K562 (cell line): ENCODE measurements at regions not wholly inside any gene's neighbourhood (a gene's known extent, or its start where the extent isn't known, plus 50 kb on each side); places are given as distances from the start of the nearest gene placed in this dataset.

Source experiments
- CREBBP ChIP-seq: IDR thresholded peaks from one replicate; pipeline ENCODE4 v1.6.1; 2012; ENCODE audit warnings: low read depth, mild to moderate bottlenecking, control low read depth, inconsistent platforms, low read length
- CTCF ChIP-seq, 3 experiments: IDR thresholded peaks in 2 of 3; conservative IDR thresholded peaks in 1 of 3; 2 replicates each; pipeline ENCODE4 v1.5.1; 2011 to 2012; ENCODE audit warnings: low read length in 3 of 3, mild to moderate bottlenecking in 3 of 3, control low read depth in 2 of 3, improper control_type of control experiment in 1 of 3, inconsistent platforms in 1 of 3, low read depth in 1 of 3, mixed read lengths in 1 of 3, moderate library complexity in 1 of 3; ENCODE audit not compliant: insufficient read depth in 2 of 3
- MAZ ChIP-seq, 2 experiments: fragments of 450-650 bp in 1 of 2; sonication (generic) in 1 of 2; formaldehyde crosslinking; IDR thresholded peaks in 1 of 2; conservative IDR thresholded peaks in 1 of 2; 2 replicates each; pipeline versions ENCODE4 v1.4.0 to v1.5.0; 2020; ENCODE audit warnings: mild to moderate bottlenecking in 1 of 2, missing genetic modification reagents in 1 of 2
- RCOR1 ChIP-seq, 2 experiments: IDR thresholded peaks; 2 replicates each; pipeline ENCODE4 v1.6.1; 2012; ENCODE audit warnings: low read depth in 2 of 2, low read length in 2 of 2, borderline replicate concordance in 1 of 2, improper control_type of control experiment in 1 of 2
- SPI1 ChIP-seq: IDR thresholded peaks from 2 replicates; pipeline ENCODE4 v1.6.1; 2011; ENCODE audit warnings: low read depth, low read length, control low read depth, borderline replicate concordance
- ZNF780A ChIP-seq: fragments of 250-450 bp; sonication (Bioruptor Pico); IDR thresholded peaks from 2 replicates; pipeline ENCODE4 v1.5.0; 2021; ENCODE audit warnings: mild to moderate bottlenecking
- TF ChIP-seq, protein P1 (sequence below): sonication (generic); formaldehyde crosslinking; IDR thresholded peaks from 2 replicates; pipeline ENCODE4 v1.4.0; 2020; ENCODE audit warnings: mild to moderate bottlenecking, missing genetic modification reagents
- TF ChIP-seq, protein P2 (sequence below): sonication (generic); formaldehyde crosslinking; IDR thresholded peaks from 2 replicates; pipeline ENCODE4 v1.8.1; 2022; ENCODE audit warnings: missing genetic modification reagents

- TF ChIP-seq CTCF (IDR thresholded peaks at IDR 0.05 in 2 of 3, conservative IDR thresholded peaks at IDR 0.05 in 1 of 3; ENCODE audit: insufficient read depth in 2 of 3, low read depth in 1 of 3, low read length in 3 of 3) = no peak
- no peak for TF ChIP-seq RCOR1 (IDR thresholded peaks at IDR 0.05; ENCODE audit: borderline replicate concordance in 1 of 2, low read depth in 2 of 2, low read length in 2 of 2)
- no peak for TF ChIP-seq ZNF780A (CRISPR knock-in tag)
- TF ChIP-seq, protein P1, sequence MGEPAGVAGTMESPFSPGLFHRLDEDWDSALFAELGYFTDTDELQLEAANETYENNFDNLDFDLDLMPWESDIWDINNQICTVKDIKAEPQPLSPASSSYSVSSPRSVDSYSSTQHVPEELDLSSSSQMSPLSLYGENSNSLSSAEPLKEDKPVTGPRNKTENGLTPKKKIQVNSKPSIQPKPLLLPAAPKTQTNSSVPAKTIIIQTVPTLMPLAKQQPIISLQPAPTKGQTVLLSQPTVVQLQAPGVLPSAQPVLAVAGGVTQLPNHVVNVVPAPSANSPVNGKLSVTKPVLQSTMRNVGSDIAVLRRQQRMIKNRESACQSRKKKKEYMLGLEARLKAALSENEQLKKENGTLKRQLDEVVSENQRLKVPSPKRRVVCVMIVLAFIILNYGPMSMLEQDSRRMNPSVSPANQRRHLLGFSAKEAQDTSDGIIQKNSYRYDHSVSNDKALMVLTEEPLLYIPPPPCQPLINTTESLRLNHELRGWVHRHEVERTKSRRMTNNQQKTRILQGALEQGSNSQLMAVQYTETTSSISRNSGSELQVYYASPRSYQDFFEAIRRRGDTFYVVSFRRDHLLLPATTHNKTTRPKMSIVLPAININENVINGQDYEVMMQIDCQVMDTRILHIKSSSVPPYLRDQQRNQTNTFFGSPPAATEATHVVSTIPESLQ = no peak
- no peak for TF ChIP-seq CREBBP
- no peak for TF ChIP-seq SPI1
- TF ChIP-seq, protein P2, sequence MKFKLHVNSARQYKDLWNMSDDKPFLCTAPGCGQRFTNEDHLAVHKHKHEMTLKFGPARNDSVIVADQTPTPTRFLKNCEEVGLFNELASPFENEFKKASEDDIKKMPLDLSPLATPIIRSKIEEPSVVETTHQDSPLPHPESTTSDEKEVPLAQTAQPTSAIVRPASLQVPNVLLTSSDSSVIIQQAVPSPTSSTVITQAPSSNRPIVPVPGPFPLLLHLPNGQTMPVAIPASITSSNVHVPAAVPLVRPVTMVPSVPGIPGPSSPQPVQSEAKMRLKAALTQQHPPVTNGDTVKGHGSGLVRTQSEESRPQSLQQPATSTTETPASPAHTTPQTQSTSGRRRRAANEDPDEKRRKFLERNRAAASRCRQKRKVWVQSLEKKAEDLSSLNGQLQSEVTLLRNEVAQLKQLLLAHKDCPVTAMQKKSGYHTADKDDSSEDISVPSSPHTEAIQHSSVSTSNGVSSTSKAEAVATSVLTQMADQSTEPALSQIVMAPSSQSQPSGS (CRISPR knock-in tag) = no peak
- TF ChIP-seq MAZ (CRISPR knock-in tag; conservative IDR thresholded peaks at IDR 0.05 in 1 of 2, IDR thresholded peaks at IDR 0.05 in 1 of 2) = no peak
Observed at GRCh38 chr2:41981417-41981816, 66.4 kb upstream of the PKDCC start.
